D341Med (cell line): ENCODE measurements at regions not wholly inside any gene's neighbourhood (a gene's known extent, or its start where the extent isn't known, plus 50 kb on each side); places are given as distances from the start of the nearest gene placed in this dataset.
A peak's percentile ranks its signal among the peaks of the same experiment; 100 is the strongest.

Source experiments
- DNase-seq: peaks from one replicate; pipeline ENCODE4 v3.0.0; 2012; ENCODE audit warnings: low spot score

DNA sequence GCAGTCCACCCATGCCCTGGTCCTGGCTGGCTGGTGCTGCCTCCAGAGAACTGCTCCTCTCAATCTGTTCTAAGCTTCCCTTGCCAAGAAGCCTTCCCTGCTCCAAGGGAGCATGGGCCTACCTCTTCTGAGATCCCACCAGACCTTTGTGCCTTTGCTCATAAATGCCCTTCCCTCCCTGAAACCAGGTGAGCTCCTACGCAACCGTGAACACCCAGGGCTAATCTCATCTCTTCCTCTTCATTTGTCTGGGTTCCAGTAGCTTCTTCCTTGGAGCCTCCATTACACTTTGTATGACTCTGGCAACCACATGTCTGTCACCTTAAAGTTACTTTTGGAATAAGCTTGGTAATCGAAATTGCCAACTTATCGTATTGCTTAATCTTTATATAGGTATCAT lies 270.6 kb downstream of the PBX3 start:
- DNase-seq, result no peak

DNA sequence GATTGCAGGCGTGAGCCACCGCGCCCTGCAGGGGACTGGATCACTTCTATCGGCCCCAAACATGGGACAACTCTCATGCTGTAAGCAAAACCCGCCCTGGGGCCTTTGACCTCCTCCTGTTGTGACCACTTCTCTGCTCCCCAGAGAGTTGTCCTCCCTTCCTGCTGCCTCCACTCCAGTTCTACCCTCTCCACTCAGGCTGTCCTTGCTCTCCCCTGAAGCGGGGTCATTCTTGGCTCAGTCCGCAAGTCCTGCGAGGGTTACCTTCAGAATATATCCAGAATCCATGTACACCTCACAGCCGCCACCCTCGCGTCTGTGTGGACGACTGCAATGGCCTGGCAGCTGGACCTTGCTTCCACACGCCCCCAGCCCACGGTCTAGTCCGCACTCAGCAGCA lies 273.7 kb downstream of the PBX3 start:
- no peak for DNase-seq

DNA sequence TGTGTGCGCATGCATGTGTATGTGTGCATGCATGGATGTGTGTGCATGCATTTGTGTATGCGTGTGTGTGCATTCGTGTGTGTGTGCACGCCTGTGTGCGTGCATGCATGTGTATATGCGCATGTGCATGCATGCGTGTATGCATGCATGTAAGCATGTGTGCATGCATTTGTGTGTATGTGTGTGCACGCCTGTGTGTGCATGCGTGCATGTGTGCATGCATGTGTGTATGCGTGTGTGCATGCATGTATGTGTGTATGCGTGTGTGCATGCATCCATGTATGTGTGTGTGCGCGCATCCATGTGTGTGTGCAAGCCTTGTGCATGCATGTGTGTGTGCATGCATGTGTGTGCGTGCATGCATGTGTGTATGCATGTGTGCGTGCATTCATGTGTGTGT lies 276.8 kb downstream of the PBX3 start:
- DNase-seq, result no peak

DNA sequence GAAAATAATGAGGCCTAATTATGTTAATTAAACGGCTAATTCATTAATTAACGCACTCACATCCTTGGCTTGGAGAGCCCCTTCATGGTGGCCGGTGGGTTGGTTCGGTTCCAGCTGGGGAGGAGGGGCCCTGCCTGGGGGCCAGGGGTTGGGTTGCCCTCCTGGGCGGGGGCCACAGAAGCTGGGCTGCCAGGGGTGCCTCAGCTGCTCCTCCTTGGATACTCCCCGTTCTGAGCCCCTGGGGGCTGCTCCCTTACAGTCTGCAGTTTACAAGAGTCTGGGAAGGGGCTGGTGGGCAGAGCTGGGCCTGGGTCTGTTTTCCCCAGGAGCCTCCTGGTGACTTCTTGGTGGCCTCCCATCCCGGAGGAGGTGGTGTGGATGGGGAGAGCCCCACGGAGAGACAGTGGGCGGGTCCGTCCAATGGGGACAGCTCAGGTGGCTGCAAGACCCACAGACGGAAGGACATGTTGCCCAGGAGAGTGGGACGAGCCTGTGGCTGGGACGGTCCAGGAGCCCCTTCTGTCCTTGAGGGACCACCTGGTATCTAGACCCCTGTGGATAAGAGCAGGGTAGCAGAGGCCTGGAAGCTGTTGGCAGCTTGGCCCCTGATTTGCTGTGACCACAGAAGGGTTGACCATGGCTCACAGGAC lies 277.5 kb downstream of the PBX3 start:
- DNase-seq, result peak; percentile 52

DNA sequence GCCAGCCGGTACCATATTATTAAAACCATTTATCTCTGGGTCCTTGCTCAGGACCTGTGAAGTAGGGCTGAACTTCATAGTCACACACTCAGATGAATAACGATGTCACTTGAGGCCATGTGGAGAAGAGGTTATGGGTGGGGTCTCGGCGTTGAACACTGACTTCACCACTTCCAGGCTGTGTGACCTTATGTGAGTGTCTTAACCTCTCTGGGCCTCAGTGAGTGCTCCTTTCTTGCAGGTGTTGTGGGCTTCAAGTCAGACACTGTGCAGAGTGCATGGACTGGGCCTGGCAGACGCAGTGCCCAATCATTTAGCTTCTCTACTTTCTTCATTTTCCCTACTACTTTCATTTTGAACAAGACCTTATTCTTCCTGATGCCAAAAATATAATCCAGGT lies 278.8 kb downstream of the PBX3 start:
- no peak for DNase-seq

DNA sequence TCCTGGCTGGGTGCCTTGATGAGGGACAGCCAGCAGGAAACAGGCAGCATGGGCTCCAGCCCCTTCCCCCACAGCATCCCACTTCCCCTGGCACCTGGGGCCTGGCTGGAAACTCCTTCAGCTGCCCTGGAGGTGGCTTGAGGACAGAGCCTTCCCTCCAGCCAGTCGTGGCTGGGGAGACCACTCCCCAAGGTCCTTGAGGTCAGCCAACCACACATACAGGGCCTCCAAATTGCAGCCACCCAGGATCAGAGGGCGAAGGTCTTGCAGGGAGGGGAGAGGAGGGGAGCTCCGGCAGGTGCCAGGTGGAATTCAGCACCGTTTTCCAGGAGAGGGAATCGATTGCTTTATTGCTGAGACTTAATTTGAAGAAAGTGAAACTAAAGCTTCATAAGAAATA lies 280.4 kb downstream of the PBX3 start:
- no peak for DNase-seq

DNA sequence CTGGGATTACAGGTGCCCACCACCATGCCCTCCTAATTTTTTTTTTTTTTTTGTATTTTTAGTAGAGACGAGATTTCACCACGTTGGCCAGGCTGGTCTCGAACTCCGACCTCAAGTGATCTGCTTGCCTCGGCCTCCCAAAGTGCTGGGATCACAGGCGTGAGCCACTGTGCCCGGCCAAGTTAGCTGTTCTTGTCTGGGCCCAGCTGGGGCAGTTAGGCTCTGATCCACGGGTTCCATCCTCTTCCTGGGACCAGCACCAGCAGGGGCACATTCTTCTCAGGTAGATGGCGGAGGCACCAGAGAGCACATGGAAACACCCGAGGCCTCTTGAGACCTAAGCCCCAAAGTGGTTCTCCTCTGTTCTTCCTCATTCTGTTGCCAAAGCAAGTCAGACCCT lies 281.6 kb downstream of the PBX3 start:
- no peak for DNase-seq

DNA sequence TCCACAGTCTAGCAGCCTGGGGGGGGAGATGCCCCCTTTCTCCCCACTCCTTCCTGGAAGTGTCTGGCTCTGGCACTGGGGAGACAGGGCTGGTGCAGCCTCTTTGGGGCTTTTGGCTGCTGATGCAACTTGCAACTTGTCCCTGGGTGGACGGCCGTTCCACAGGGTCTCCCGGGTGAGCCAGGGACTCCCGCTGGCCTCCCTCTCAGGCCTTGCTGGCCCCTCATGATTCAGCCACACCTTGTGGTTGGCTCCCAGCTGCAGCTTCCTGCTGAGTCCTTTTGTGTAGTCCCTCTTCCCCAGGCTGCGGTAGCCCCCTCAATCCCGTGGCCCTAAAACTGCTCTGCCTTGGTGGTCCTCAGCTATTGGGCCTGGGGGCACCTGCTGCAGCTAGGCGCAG lies 283.5 kb downstream of the PBX3 start:
- no peak for DNase-seq

DNA sequence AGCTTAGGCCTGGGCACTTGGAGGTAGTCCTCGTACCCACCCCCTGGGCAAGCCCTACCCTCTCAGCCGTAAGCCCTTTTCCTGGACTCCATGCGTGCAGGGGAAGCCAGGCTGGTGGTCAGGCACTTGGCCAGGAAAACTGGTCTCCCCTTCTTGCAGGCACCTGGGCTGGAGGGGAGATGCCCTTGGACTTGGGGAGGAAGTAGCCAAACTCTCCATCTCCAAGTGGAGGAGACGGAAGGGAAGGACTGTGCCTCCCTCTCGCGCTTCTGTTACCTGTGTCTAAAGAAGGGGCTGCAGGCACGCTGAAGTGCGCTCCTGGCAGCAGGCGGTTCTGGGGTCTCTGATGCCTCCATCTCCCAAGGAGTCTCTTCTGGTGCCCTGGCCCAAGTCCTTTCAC lies 283.9 kb downstream of the PBX3 start:
- DNase-seq, result no peak

DNA sequence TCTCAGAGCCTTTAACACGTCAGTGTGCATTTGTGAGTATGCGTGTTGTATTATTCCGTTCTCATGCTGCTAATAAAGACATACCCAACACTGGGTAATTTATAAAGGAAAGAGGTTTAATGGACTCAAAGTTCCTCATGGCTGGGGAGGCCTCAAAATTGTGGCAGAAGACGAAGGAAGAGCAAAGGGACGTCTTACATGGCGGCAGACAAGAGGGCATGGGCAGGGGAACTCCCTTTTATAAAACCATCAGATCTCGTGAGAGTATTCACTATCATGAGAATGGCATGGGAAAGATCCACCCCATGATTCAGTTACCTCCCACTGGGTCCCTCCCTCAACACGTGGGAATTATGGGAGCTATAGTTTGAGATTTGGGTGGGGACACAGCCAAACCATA lies 285.0 kb downstream of the PBX3 start:
- no peak for DNase-seq

DNA sequence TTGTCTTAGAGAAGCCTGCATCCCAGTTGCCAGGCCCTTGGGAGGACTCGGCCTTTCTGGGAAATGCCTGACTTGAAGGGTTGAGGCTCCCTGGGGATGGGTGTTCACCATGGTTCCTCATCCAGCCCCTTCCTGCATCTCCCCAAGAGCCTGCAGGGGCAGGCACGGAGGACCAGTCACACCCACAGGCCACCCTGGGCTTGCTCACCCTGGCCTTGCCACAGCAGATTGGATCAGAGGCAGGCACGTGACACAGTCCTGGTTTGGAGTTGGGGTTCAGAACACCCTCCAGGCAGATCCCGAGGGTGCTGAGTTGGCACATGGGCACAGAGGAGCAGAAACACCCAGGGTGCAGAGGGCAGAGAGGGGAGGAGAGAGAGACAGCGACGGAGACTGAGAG lies 286.1 kb downstream of the PBX3 start:
- no peak for DNase-seq

DNA sequence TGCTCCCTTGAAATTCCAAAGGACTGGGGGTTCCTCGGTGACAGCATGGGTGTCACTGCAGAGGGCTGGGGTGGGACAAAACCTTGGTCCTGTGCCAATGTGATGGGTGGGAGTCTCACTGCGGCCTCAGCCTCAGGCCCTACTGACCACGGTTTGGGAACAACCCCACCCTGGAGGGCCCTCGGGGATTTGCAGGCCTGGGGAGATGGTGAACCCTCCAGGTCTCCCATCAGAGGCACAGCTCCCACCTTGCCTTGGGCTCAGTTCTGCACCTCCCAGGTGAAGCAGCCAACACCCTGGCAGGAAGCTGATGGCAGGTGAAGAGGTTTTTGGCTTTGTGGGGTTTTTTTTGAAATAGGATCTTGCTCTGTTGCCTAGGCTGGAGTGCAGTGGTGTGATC lies 286.8 kb downstream of the PBX3 start:
- no peak for DNase-seq

DNA sequence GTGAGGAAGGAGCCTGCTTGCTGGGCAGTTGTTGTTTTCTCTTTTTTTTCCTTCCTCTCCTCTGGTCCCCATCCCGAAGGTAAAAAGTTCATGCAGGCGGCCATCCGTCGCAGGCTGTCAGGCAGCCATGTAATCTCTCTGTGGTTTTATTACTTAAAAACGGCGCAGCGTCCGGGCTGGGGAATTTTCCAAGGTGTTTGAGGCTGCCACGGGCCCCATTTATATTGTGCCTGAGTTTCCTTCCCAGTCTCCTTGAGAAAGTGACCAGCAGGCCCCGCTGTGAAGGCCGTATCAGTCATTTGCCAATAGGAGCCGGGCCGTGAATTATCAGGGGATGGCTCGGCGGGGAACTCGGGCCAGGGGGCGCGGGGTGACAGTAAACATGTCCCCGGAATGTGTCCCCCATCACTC lies 289.7 kb downstream of the PBX3 start:
- no peak for DNase-seq

DNA sequence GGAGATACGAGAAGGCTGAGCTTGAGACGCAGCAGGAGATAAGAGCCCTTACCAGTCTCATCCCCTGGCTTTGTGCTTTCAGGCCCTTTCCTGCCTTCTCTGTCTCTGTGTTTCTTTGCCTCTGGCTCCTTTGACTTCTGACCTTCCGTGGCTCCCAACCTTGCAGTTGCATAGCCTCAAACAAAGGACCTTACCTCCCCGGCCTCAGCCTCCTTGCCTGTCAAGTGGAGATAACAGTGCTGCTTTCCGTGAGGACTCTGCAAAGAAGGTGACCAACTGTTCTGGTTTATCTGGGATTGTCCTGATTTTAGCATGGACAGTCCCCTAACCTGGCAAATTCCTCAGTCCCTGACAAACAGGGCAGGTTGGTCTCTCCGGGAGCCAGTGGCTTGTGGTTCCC lies 287.8 kb upstream of the MVB12B start:
- no peak for DNase-seq

DNA sequence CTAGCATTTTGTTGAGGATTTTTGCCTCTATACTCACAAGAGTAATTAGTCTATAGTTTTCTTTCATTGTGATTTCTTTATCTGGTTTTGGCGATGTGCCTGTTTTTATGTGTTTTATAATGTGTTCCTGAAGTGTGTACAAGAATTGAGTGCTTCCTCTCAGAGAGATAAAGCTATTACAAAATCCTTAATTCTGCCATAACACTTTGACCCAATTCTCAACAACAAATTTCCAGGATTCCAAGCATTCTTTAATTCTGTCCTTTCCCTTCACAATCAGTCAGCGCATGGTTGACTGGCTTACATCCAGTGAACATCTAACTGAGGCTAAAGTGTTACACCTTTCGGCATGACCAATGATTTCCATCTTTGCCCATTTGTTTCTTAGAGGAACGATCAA lies 282.9 kb upstream of the MVB12B start:
- DNase-seq, result no peak

DNA sequence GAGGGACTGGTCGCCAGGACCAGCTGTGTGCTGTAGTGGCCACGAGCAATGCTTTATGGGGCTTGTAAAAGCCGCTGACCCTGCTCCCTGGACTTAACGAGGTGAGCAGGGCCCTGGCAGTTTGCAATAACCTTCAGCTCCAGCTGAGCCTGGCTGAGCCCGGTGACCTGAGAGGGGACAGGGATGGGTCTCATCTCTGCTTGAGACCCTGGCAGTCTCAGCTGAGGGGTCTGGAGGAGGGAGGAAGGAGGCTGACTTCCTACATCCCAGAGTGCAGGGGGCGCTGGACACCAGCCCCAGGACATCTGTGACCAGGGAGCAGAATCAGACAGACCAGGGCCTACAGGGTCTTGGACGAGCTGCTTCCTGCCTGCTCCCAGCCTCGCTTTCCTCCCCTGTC lies 277.5 kb upstream of the MVB12B start:
- DNase-seq, result no peak

DNA sequence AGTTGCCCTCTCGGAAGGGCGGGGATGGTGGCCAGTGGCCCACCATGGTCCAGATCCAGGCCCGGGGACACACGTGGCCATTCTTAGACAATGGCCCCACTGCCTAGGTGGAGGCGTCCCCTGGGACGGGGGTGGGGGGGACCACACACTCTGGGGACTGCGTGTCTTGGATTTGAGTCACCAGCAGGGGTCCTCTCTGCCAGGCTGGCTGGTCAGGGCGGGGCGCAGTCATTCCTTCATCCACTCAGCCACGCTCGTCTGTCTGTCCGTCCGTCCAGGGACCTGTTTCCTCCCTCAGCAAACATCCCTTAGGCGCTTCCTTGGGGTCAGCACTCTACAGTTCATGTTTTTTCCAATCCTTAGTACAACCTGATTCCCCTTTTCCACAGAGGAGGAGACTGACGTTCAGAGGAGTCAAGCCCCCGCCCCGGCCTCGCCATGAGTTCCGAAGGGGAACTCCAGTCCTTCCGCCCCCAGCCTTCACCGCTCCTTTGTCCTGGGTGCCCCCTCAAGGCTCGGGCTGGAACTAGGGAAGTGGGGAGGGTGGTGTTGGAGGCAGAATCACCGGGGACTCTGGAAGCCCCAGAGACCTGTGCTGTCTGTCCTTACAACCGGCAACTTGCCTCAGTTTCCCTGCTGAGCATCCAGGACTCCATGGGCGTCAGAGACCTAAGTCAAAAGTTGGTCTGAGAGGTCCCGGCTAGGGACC lies 276.6 kb upstream of the MVB12B start:
- DNase-seq, result peak; percentile 64

DNA sequence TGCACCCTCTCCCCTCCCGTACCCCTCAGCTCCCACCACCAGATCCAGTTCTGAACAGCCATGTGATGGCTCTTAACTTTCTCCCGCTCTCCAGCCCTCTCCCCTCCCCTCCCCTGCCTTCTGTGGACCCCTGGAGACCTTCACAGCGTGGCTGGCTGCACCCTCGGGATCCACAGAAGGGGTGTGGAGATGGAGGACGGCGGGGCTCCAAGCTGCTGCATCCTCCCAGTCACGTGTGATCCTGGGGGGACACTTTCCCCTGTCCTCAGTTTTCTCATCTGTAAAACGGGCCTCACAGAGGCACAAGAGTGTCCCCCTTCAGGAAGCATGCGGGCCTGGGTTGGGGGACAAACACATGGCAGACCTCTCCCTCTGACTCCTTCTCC lies 276.0 kb upstream of the MVB12B start:
- no peak for DNase-seq

DNA sequence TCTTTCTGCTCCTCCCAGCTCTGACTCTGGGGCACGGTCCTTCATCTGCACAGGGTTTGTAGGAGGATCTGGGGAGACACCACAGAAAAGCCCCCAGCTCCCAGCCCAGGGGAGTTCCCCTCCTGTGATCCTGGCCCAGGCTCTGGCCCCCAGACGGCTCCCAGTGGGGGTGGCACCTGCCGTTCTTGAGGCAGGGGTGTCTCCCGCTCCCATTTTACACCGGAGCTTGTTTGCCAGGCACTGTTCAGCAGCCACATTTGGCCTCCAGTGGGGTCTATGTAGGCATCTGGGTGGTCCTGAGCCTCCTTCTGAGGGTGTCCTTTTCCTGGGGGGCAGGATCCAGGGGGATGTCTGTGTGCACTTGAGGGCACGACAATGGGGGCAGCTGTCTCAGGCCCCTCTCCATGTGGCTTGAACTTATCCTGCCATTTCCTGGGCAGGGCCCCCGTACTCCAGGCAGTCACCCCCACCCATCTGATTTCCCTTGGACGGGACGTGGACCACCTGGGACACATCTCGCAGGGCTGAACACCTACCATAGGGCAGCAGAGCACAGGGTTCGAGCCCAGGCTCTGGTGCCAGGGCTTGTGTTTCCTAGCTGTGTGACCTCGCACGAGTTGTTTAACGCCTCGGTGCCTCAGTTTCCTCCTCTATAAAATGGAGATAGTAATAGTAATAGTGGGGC lies 275.0 kb upstream of the MVB12B start:
- DNase-seq, result no peak

DNA sequence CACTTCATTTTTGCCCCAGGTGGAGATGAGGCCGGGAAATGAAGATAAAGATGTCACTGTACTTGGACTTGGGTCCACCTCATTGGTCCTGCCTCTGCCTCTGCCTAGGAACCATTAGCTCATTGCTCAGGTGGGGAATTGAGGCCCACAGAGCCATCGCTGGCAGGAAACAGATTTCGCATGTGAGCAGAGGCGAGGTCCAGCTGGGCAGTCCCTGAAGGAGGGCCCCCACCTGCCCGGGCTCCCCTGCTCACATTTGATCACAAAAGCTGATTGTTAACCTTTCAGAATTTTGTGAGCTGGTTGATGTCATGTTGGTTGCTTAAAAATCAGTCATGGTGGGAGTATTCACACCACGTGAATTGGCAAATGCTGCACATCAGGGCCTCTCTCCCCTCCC lies 273.8 kb upstream of the MVB12B start:
- no peak for DNase-seq

DNA sequence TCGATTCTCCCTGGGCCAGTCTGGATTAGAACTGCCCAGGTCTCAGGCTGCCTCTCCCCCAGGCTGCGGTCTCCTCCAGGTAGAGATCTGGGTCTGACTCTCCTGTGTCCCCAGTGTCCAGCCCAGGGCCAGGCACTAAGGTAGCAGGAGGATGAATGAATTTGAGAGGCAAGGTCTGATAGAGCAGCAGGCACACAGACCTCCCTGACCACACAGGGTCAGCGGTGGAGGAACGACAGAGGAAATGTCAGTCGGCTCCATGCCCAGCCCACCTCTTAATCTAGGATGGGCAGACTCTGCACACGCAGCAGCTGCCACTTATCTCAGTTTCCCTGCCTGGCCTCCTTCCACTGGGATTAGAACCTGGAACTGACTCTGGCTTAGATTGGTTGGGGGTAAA lies 272.7 kb upstream of the MVB12B start:
- DNase-seq, result no peak

DNA sequence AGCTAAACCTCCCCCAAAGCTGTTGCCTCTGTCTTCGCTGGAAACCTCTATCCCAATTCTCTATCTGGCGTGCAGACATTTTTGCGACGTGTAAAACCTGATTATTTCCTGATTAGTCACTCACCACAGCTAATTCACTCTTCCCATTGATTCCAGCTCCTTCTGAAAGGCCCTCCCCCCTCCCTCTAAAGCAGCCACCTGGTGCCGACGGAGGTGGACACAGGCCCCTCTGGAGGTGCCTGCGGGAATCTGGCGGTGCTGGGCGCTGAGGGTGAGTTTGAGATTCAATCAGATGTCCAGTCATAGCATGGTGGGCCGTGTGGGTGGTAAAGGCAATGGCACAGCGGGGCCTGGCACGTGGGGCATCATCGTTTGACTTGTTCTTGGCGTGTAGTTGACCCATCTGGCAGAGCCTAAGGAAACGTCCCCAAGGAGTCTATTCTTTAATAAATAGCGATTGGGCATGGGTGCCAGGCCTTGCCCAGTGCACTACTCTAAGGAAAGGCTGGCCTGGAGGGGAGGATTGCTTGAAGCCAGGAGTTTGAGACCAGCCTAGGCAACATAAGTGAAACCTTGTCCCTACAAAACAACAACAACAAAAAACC lies 271.1 kb upstream of the MVB12B start:
- DNase-seq, result no peak

DNA sequence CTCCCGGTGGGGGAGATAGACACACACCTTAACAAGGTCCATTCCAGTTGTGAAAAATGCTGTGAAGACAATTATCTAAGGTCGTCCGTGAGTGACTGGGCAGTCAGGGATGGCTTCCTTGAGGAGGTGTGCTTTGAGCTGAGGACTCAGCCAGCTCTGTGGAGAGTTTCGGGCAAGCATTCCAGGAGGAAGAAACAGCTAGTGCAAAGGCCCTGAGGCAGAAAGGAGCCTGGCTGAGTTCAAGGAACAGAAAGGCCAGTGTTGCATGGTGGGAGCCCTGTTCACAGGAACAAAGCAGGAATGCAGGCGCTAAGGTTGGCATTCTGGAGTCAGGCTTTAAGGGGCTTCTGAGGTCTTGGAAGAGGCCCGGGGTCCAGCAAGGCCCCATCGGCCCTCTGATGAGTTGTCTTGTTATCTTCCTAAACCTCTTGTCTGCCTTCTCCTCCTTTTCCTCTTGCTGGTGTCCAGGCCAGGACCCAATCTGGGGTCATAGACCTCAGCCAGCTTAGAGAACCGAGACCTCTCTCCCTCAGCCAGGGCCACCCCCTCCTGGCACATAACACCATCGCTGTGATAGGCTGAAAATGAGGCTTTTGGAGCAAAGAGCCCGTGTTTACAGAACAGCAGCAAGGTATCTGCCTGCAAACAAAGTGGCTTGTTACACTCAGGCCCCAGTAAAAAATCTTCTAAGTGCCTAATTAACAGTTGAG lies 270.2 kb upstream of the MVB12B start:
- no peak for DNase-seq
